ENCODE measurements at regions not wholly inside any gene's neighbourhood (a gene's known extent, or its start where the extent isn't known, plus 50 kb on each side); places are given as distances from the start of the nearest gene placed in this dataset.

GRCh38 chr7:109890622-109891021 lies 1200.3 kb upstream of the LRRN3 start:
- TF ChIP-seq GATA3 (IDR thresholded peaks at IDR 0.05; ENCODE audit: low read depth, low read length): no peak
- no peak for TF ChIP-seq GATA2 (IDR thresholded peaks at IDR 0.05; ENCODE audit: low read depth, low read length)

Data from SH-SY5Y (cell line).